Endodermal cell (in vitro differentiated cells): ENCODE measurements at regions not wholly inside any gene's neighbourhood (a gene's known extent, or its start where the extent isn't known, plus 50 kb on each side); places are given as distances from the start of the nearest gene placed in this dataset.

Experiments
- DNase-seq: peaks from one replicate; pipeline ENCODE4 v3.0.0-alpha.2; 2017
- H3K27ac ChIP-seq: 2 replicates; pipeline ENCODE4 v1.5.1; 2013; ENCODE audit warnings: mild to moderate bottlenecking, low read depth, low read length, moderate library complexity
- H3K27me3 ChIP-seq: 2 replicates; pipeline ENCODE4 v1.6.1; 2013; ENCODE audit warnings: mild to moderate bottlenecking, low read length, moderate library complexity; ENCODE audit not compliant: insufficient read depth, control insufficient read depth, poor library complexity, severe bottlenecking
- H3K36me3 ChIP-seq: 2 replicates; pipeline ENCODE4 v1.7.0; 2013; ENCODE audit warnings: mild to moderate bottlenecking, low read length, moderate library complexity; ENCODE audit not compliant: control insufficient read depth, insufficient read depth
- H3K4me1 ChIP-seq: one replicate; pipeline ENCODE4 v1.7.0; 2013; ENCODE audit warnings: low read length; ENCODE audit not compliant: control insufficient read depth, insufficient read depth
- H3K4me3 ChIP-seq: 2 replicates; pipeline ENCODE4 v1.5.1; 2013; ENCODE audit warnings: mild to moderate bottlenecking, low read length, moderate library complexity
- H3K9ac ChIP-seq: 2 replicates; pipeline ENCODE4 v1.6.1; 2013; ENCODE audit warnings: mild to moderate bottlenecking, low read length, moderate library complexity; ENCODE audit not compliant: poor library complexity, severe bottlenecking; ENCODE audit errors: extremely low read depth
- H3K9me3 ChIP-seq: 2 replicates; pipeline ENCODE4 v1.6.1; 2013; ENCODE audit warnings: mild to moderate bottlenecking, low read length, moderate library complexity; ENCODE audit not compliant: control insufficient read depth
- H3K27ac Mint-ChIP-seq: 2 replicates; pipeline ENCODE4 v1.8.0; 2020; ENCODE audit warnings: mixed read lengths
- H3K27me3 Mint-ChIP-seq: 2 replicates; pipeline ENCODE4 v1.8.0; 2021; ENCODE audit warnings: mild to moderate bottlenecking, mixed read lengths; ENCODE audit not compliant: insufficient read depth
- H3K36me3 Mint-ChIP-seq: 2 replicates; pipeline ENCODE4 v1.8.0; 2020; ENCODE audit warnings: low read depth, mixed read lengths
- H3K4me1 Mint-ChIP-seq: 2 replicates; pipeline ENCODE4 v1.8.0; 2020; ENCODE audit warnings: mixed read lengths
- H3K4me3 Mint-ChIP-seq: 2 replicates; pipeline ENCODE4 v1.8.0; 2020; ENCODE audit warnings: mild to moderate bottlenecking, moderate library complexity, mixed read lengths
- H3K9me3 Mint-ChIP-seq: 2 replicates; pipeline ENCODE4 v1.8.0; 2020; ENCODE audit warnings: mild to moderate bottlenecking, mixed read lengths
- CTCF ChIP-seq: fragments of 200-600 bp; sonication (generic); conservative IDR thresholded peaks from 2 replicates; pipeline ENCODE4 v1.5.0; 2021; ENCODE audit warnings: antibody characterized with exemption, mild to moderate bottlenecking
- WGBS, 2 experiments: methylation state at CpG; one replicate each; pipeline versions ENCODE4 v1.1.5 to v1.1.7; 2013; ENCODE audit warnings: missing lambda C conversion rate in 2 of 2, mixed read lengths in 1 of 2; ENCODE audit not compliant: insufficient coverage in 1 of 2, insufficient read length in 1 of 2; 5-methylcytosine and 5-hydroxymethylcytosine counted together

GRCh38 chr10:2948127-2948854 lies 119.1 kb upstream of the PFKP start:
- Histone ChIP-seq H3K27me3 (no peaks in the 10 kb centered on the region), H3K4me1 (no peaks in the 10 kb centered on the region), H3K27ac (no peak overlapping the region), H3K4me3 (no peak overlapping the region), H3K36me3 (no peaks in the 10 kb centered on the region), H3K9ac (no peak overlapping the region), H3K9me3 (no peaks in the 10 kb centered on the region)
- no peaks in the 10 kb centered on the region for H3K36me3 Mint-ChIP-seq
- H3K27me3 Mint-ChIP-seq = peaks cover 2% of the 10 kb centered on the region
- TF ChIP-seq CTCF = no peak
- WGBS, 2 experiments = 88% methylated on average over 1 of the region's 1 CpG; no CpG with 5 or more reads in 1 of the 2 experiments
- DNase-seq = no peak
- H3K4me1 Mint-ChIP-seq = no peaks in the 10 kb centered on the region
- H3K9me3 Mint-ChIP-seq = peaks cover 4% of the 10 kb centered on the region
- H3K27ac Mint-ChIP-seq = no peak overlapping the region
- H3K4me3 Mint-ChIP-seq = no peak overlapping the region

GRCh38 chr10:2944788-2945187 lies 122.6 kb upstream of the PFKP start:
- Mint-ChIP-seq H3K4me1 (no peaks in the 10 kb centered on the region), H3K4me3 (no peak overlapping the region), H3K36me3 (no peaks in the 10 kb centered on the region), H3K27ac (no peak overlapping the region), H3K9me3 (peaks cover 4% of the 10 kb centered on the region), H3K27me3 (no peaks in the 10 kb centered on the region)
- Histone ChIP-seq H3K36me3 (no peaks in the 10 kb centered on the region), H3K4me1 (no peaks in the 10 kb centered on the region), H3K9me3 (no peaks in the 10 kb centered on the region), H3K27ac (no peak overlapping the region), H3K4me3 (no peak overlapping the region), H3K9ac (no peak overlapping the region), H3K27me3 (no peaks in the 10 kb centered on the region)
- WGBS, 2 experiments = 86 to 89% methylated on average over 4 to 5 of the region's 5 CpGs
- no peak for TF ChIP-seq CTCF
- no peak for DNase-seq

- H3K9me3 Mint-ChIP-seq = peaks cover 4% of the 10 kb centered on the region
- no peaks in the 10 kb centered on the region for H3K27me3 Mint-ChIP-seq
These were observed 123.3 kb upstream of the PFKP start for GRCh38 chr10:2943932-2944614.

More at GRCh38 chr10:2943932-2944614, 123.3 kb upstream of the PFKP start:
- Histone ChIP-seq H3K9ac (no peak overlapping the region), H3K4me1 (no peaks in the 10 kb centered on the region), H3K36me3 (no peaks in the 10 kb centered on the region), H3K4me3 (no peak overlapping the region), H3K27me3 (no peaks in the 10 kb centered on the region), H3K27ac (no peak overlapping the region), H3K9me3 (no peaks in the 10 kb centered on the region)
- H3K4me3 Mint-ChIP-seq = no peak overlapping the region
- 92 to 97% methylated on average over 3 to 7 of the region's 7 CpGs for WGBS, 2 experiments
- no peaks in the 10 kb centered on the region for H3K36me3 Mint-ChIP-seq
- no peak for DNase-seq
- no peak for TF ChIP-seq CTCF
- no peaks in the 10 kb centered on the region for H3K4me1 Mint-ChIP-seq
- H3K27ac Mint-ChIP-seq = no peak overlapping the region
